BJ (cell line): ENCODE measurements at regions not wholly inside any gene's neighbourhood (a gene's known extent, or its start where the extent isn't known, plus 50 kb on each side); places are given as distances from the start of the nearest gene placed in this dataset.
A peak's percentile ranks its signal among the peaks of the same experiment; 100 is the strongest.

Experiments
- CTCF ChIA-PET: fragments of 350-600 bp; formaldehyde crosslinking; extraction: SDS; loops from one replicate; lab custom pipeline; 2021; ENCODE audit warnings: antibody characterized with exemption, inconsistent platforms; lab: Yijun Ruan, JAX
- POLR2A ChIA-PET: fragments of 300-600 bp; sonication (Branson Sonifier 250); formaldehyde crosslinking; extraction: SDS; loops from one replicate; lab custom pipeline; 2021; ENCODE audit warnings: antibody characterized with exemption; lab: Charles Lee
- DNase-seq: peaks from one replicate; pipeline ENCODE4 v3.0.0-alpha.2; 2011; ENCODE audit warnings: low read depth
- H3K27me3 ChIP-seq: 2 replicates; pipeline ENCODE4 v1.6.0; 2011; ENCODE audit warnings: low read length; ENCODE audit not compliant: control insufficient read depth, insufficient read depth
- H3K36me3 ChIP-seq: 2 replicates; pipeline ENCODE4 v1.5.1; 2011; ENCODE audit warnings: low read length; ENCODE audit not compliant: control insufficient read depth, insufficient read depth
- H3K4me3 ChIP-seq: 2 replicates; pipeline ENCODE4 v1.5.1; 2011; ENCODE audit warnings: low read depth, mild to moderate bottlenecking, control low read depth, low read length
- TF ChIP-seq, protein P1 (sequence below): IDR thresholded peaks from 2 replicates; pipeline ENCODE4 v1.5.1; 2011; ENCODE audit warnings: low read depth, mild to moderate bottlenecking, control low read depth, inconsistent platforms, low read length, moderate library complexity; ENCODE audit not compliant: insufficient read depth

DNA sequence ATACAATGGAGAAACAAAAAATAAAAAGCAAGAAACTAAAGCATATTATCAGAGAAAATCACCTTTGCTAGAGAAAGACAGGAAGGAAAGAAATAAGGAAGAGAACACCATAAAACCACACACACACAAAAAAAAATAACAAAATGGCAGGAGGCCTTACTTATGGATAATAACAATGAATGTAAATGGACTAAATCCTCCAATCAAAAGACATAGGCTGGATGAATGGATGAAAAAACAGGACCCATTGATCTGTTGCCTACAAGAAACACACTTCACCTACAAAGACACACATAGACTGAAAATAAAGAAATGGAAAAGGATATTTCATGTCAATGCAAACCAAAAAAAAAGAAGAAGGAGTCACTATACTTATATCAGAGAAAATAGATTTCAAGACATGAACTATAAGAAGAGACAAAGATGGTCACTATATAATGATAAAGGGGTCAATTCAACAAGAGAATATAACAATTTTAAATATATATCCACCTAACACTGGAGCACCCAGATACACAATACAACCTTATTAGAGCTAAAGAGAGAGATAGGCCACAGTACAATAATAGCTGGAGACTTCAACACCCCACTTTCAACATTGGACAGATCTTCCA is 693.6 kb downstream of the HACE1 start:
- Histone ChIP-seq H3K27me3 (no peaks in the 10 kb centered on the region), H3K36me3 (no peaks in the 10 kb centered on the region), H3K4me3 (no peak overlapping the region)
- CTCF ChIA-PET: no interaction called here
- POLR2A ChIA-PET: no interaction called here
- TF ChIP-seq, protein P1, sequence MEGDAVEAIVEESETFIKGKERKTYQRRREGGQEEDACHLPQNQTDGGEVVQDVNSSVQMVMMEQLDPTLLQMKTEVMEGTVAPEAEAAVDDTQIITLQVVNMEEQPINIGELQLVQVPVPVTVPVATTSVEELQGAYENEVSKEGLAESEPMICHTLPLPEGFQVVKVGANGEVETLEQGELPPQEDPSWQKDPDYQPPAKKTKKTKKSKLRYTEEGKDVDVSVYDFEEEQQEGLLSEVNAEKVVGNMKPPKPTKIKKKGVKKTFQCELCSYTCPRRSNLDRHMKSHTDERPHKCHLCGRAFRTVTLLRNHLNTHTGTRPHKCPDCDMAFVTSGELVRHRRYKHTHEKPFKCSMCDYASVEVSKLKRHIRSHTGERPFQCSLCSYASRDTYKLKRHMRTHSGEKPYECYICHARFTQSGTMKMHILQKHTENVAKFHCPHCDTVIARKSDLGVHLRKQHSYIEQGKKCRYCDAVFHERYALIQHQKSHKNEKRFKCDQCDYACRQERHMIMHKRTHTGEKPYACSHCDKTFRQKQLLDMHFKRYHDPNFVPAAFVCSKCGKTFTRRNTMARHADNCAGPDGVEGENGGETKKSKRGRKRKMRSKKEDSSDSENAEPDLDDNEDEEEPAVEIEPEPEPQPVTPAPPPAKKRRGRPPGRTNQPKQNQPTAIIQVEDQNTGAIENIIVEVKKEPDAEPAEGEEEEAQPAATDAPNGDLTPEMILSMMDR: no peak
- DNase-seq: no peak

DNA sequence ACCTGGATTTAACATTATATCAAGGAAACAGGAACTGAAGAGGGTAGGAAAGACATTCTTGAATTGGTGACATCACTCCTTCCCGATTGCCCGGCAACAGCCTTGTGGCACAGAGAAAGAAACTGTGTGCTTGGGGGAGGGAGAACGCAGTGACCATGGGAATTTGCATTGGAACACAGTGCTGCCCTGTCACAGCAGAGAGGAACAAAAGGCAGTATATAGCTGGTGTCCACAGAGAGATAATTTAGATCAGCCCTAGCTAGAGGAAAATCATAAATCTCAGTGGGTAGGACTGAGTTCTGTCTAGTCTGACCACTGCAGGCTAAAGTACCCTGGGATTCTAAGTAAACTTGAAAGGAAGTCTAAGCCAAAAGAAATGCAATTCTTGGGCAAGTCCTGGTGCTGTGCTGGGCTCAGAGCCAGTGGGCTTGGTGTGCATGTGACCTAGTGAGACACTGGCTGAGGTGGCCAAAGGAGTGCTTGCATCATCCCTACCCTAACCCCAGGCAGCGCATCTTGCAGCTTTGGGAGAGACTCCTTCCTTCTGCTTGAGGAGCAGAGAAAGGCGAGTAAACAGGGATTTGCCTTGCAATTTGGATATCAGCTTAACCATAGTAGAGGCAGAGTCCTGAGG is 697.6 kb downstream of the HACE1 start:
- TF ChIP-seq, protein P1: no peak
- H3K27me3 ChIP-seq: no peaks in the 10 kb centered on the region
- H3K36me3 ChIP-seq: no peaks in the 10 kb centered on the region
- CTCF ChIA-PET: no interaction called here
- POLR2A ChIA-PET: no interaction called here
- H3K4me3 ChIP-seq: no peak overlapping the region
- DNase-seq: peak; percentile 1

DNA sequence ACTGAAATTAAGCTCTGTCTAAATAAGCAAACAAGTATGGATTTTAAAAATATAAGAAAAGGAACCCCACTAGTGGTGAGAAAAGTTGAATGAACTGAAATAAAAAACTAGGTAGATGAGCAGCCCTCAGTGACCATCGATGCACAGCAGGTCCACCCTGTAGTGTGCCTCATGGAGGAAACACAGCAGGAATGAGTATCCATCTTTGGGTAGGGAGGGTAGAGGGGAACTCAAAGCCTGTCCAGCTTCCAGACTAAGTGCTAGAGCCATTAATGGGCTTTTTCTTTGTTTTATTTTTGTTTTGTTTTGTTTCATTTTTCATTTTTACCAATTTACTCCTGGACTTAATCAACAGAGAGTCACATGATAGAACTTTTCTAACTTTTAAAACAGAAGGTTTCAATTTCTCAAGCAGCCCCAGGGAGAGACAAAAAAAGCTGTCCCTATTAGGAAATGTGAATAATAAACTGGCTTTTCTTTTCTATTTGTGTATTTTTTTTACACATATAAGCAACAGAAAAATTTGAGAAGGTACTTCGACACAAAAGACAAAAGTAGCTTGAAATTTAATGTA is 700.6 kb downstream of the HACE1 start:
- ChIA-PET CTCF (no interaction called here), POLR2A (no interaction called here)
- Histone ChIP-seq H3K36me3 (no peaks in the 10 kb centered on the region), H3K4me3 (no peak overlapping the region), H3K27me3 (no peaks in the 10 kb centered on the region)
- TF ChIP-seq, protein P1: no peak
- no peak for DNase-seq

DNA sequence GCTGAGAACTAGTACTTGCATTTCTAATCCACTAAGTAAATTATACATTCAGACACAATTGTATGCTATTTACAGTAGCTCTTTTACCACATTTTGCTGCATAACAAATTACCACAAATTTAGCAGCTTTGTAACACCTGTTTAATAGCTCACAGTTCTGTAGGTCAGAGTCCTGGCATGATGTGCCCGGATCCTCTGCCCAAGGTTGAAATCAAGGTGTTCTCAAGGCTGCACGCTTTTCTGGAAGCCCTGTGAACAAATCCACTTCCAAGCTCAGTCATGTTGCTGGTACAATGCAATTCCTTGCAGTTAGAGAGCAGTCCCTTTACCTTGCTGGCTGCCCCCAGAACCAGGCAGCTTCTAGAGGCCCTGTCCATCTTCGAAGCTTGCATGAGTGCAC is 716.0 kb downstream of the HACE1 start:
- TF ChIP-seq, protein P1: no peak
- H3K4me3 ChIP-seq: no peak overlapping the region
- CTCF ChIA-PET: no interaction called here
- POLR2A ChIA-PET: no interaction called here
- no peaks in the 10 kb centered on the region for H3K36me3 ChIP-seq
- no peak for DNase-seq
- no peaks in the 10 kb centered on the region for H3K27me3 ChIP-seq

DNA sequence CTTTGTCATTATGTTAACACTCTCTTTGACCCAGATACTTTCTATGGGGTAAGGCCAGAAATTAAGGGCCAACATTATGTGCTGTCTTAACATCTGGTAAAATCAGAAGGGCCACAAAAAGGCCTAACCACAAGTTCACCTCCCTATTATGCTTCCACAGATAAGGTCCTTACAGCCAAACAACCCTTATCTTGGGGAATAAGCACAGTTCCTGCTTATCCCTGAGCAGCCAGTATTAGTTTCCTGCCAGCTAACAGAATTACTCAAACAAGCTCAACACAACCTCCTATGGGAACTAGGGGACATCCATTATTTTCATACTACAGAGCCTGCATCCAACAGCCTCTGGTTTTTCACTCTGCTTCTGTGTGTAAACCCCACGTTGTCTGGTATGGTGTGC is 724.8 kb downstream of the HACE1 start:
- Histone ChIP-seq H3K36me3 (no peaks in the 10 kb centered on the region), H3K4me3 (no peak overlapping the region), H3K27me3 (no peaks in the 10 kb centered on the region)
- TF ChIP-seq, protein P1: no peak
- ChIA-PET CTCF (no interaction called here), POLR2A (no interaction called here)
- no peak for DNase-seq
